Astrocyte (in vitro differentiated cells and primary cell): ENCODE measurements at regions not wholly inside any gene's neighbourhood (a gene's known extent, or its start where the extent isn't known, plus 50 kb on each side); places are given as distances from the start of the nearest gene placed in this dataset.

Experiments
- DNase-seq: peaks from one replicate; pipeline ENCODE4 v3.0.0-alpha.2; 2010; ENCODE audit warnings: low read depth
- FAIRE-seq: peaks from 2 replicates; lab custom pipeline; 2011; peaks lifted over from hg19 to GRCh38; lab: Jason Lieb, UNC
- H2AFZ ChIP-seq: 2 replicates; pipeline ENCODE4 v1.6.0; 2012; ENCODE audit warnings: low read depth, low read length, inconsistent platforms
- H3K27ac ChIP-seq: 2 replicates; pipeline ENCODE4 v1.5.1; 2011; ENCODE audit warnings: low read depth, low read length, inconsistent platforms
- H3K27me3 ChIP-seq: 2 replicates; pipeline ENCODE4 v1.6.0; 2011; ENCODE audit warnings: low read length, inconsistent platforms; ENCODE audit not compliant: insufficient read depth
- H3K36me3 ChIP-seq: 2 replicates; pipeline ENCODE4 v1.5.1; 2011; ENCODE audit warnings: low read length, inconsistent platforms; ENCODE audit not compliant: insufficient read depth
- H3K4me1 ChIP-seq: 2 replicates; pipeline ENCODE4 v1.5.1; 2011; ENCODE audit warnings: low read length, inconsistent platforms; ENCODE audit not compliant: insufficient read depth
- H3K4me2 ChIP-seq: 2 replicates; pipeline ENCODE4 v1.6.0; 2012; ENCODE audit warnings: low read length, inconsistent platforms
- H3K4me3 ChIP-seq: 2 replicates; pipeline ENCODE4 v1.5.1; 2011; ENCODE audit warnings: low read depth, mild to moderate bottlenecking, low read length, inconsistent platforms; ENCODE audit not compliant: insufficient read depth
- H3K79me2 ChIP-seq: 2 replicates; pipeline ENCODE4 v1.6.0; 2012; ENCODE audit warnings: mild to moderate bottlenecking, low read length, inconsistent platforms; ENCODE audit not compliant: insufficient read depth
- H3K9ac ChIP-seq: 2 replicates; pipeline ENCODE4 v1.6.0; 2012; ENCODE audit warnings: mild to moderate bottlenecking, low read length, inconsistent platforms
- H3K9me3 ChIP-seq: 2 replicates; pipeline ENCODE4 v1.5.1; 2012; ENCODE audit warnings: low read depth, mild to moderate bottlenecking, low read length, inconsistent platforms; ENCODE audit not compliant: insufficient read depth
- H4K20me1 ChIP-seq: 2 replicates; pipeline ENCODE4 v1.6.0; 2012; ENCODE audit warnings: low read length, inconsistent platforms; ENCODE audit not compliant: insufficient read depth
- H3K27ac Mint-ChIP-seq: one replicate; pipeline ENCODE4 v1.8.0; 2021; ENCODE audit warnings: mild to moderate bottlenecking, mixed read lengths; ENCODE audit not compliant: unreplicated experiment
- H3K27me3 Mint-ChIP-seq: one replicate; pipeline ENCODE4 v1.8.0; 2021; ENCODE audit warnings: low read depth, mixed read lengths; ENCODE audit not compliant: unreplicated experiment
- H3K36me3 Mint-ChIP-seq: one replicate; pipeline ENCODE4 v1.8.0; 2021; ENCODE audit warnings: low read depth, mixed read lengths; ENCODE audit not compliant: unreplicated experiment
- H3K4me1 Mint-ChIP-seq: one replicate; pipeline ENCODE4 v1.8.0; 2021; ENCODE audit warnings: low read depth, mixed read lengths; ENCODE audit not compliant: unreplicated experiment
- H3K4me3 Mint-ChIP-seq: one replicate; pipeline ENCODE4 v1.8.0; 2021; ENCODE audit warnings: mild to moderate bottlenecking, moderate library complexity, mixed read lengths; ENCODE audit not compliant: unreplicated experiment
- H3K9me3 Mint-ChIP-seq: one replicate; pipeline ENCODE4 v1.8.0; 2021; ENCODE audit warnings: mild to moderate bottlenecking, mixed read lengths; ENCODE audit not compliant: unreplicated experiment
- CTCF ChIP-seq: IDR thresholded peaks from 2 replicates; pipeline ENCODE4 v1.5.1; 2011; ENCODE audit warnings: low read depth, mild to moderate bottlenecking, inconsistent platforms, low read length, moderate library complexity; ENCODE audit not compliant: insufficient read depth
- EZH2 ChIP-seq: IDR thresholded peaks from 2 replicates; pipeline ENCODE4 v1.6.1; 2012; ENCODE audit warnings: mild to moderate bottlenecking, low read length, inconsistent platforms; ENCODE audit not compliant: insufficient read depth

- no peaks in the 10 kb centered on the region for H3K9me3 ChIP-seq
- H3K79me2 ChIP-seq = no peaks in the 10 kb centered on the region
- no peak overlapping the region for H3K9ac ChIP-seq
- H3K27ac ChIP-seq = no peak overlapping the region
- no peaks in the 10 kb centered on the region for H3K36me3 ChIP-seq
- H4K20me1 ChIP-seq = no peaks in the 10 kb centered on the region
- no peaks in the 10 kb centered on the region for H3K4me1 Mint-ChIP-seq
- peaks cover 4% of the 10 kb centered on the region for H3K4me1 ChIP-seq
- H3K27ac Mint-ChIP-seq = no peak overlapping the region
- TF ChIP-seq EZH2 (no peak), CTCF (no peak)
- H3K4me2 ChIP-seq = no peak overlapping the region
- no peak overlapping the region for H2AFZ ChIP-seq
- FAIRE-seq = no peak
- no peak overlapping the region for H3K4me3 ChIP-seq
- no peak overlapping the region for H3K4me3 Mint-ChIP-seq
- H3K36me3 Mint-ChIP-seq = peaks cover 1% of the 10 kb centered on the region
- no peak for DNase-seq
- no peaks in the 10 kb centered on the region for H3K27me3 Mint-ChIP-seq
- H3K9me3 Mint-ChIP-seq = no peaks in the 10 kb centered on the region
- no peaks in the 10 kb centered on the region for H3K27me3 ChIP-seq
Measured at GRCh38 chr9:82129708-82130107, 141.1 kb downstream of the SPATA31D1 start.

GRCh38 chr9:82130331-82131042, 141.9 kb downstream of the SPATA31D1 start:
- H3K4me1 Mint-ChIP-seq = no peaks in the 10 kb centered on the region
- Histone ChIP-seq H3K27ac (no peak overlapping the region), H2AFZ (no peak overlapping the region), H3K4me2 (no peak overlapping the region), H3K4me1 (peaks cover 4% of the 10 kb centered on the region), H3K9ac (no peak overlapping the region), H3K9me3 (no peaks in the 10 kb centered on the region), H3K4me3 (no peak overlapping the region), H3K36me3 (no peaks in the 10 kb centered on the region), H4K20me1 (no peaks in the 10 kb centered on the region), H3K27me3 (no peaks in the 10 kb centered on the region), H3K79me2 (no peaks in the 10 kb centered on the region)
- H3K9me3 Mint-ChIP-seq = no peaks in the 10 kb centered on the region
- no peak overlapping the region for H3K27ac Mint-ChIP-seq
- no peak for FAIRE-seq
- no peak for TF ChIP-seq CTCF
- no peak for TF ChIP-seq EZH2
- H3K27me3 Mint-ChIP-seq = no peaks in the 10 kb centered on the region
- DNase-seq = no peak
- H3K4me3 Mint-ChIP-seq = no peak overlapping the region
- peaks cover 1% of the 10 kb centered on the region for H3K36me3 Mint-ChIP-seq

- H3K9ac ChIP-seq = no peak overlapping the region
- H3K9me3 Mint-ChIP-seq = no peaks in the 10 kb centered on the region
- peaks cover 4% of the 10 kb centered on the region for H3K4me1 ChIP-seq
- no peak for TF ChIP-seq CTCF
- no peak for TF ChIP-seq EZH2
- DNase-seq = no peak
- no peaks in the 10 kb centered on the region for H3K27me3 ChIP-seq
- no peaks in the 10 kb centered on the region for H3K9me3 ChIP-seq
- H3K36me3 Mint-ChIP-seq = peaks cover 1% of the 10 kb centered on the region
- H3K4me1 Mint-ChIP-seq = no peaks in the 10 kb centered on the region
- H3K4me3 ChIP-seq = no peak overlapping the region
- no peak overlapping the region for H3K27ac Mint-ChIP-seq
- no peak overlapping the region for H3K4me3 Mint-ChIP-seq
- no peak for FAIRE-seq
- no peak overlapping the region for H3K27ac ChIP-seq
- H3K4me2 ChIP-seq = no peak overlapping the region
- no peak overlapping the region for H2AFZ ChIP-seq
- H3K36me3 ChIP-seq = no peaks in the 10 kb centered on the region
- H3K27me3 Mint-ChIP-seq = no peaks in the 10 kb centered on the region
- no peaks in the 10 kb centered on the region for H4K20me1 ChIP-seq
- H3K79me2 ChIP-seq = no peaks in the 10 kb centered on the region
Measured at GRCh38 chr9:82131072-82131471, 142.5 kb downstream of the SPATA31D1 start.
